H1 (cell line): ENCODE measurements at regions not wholly inside any gene's neighbourhood (a gene's known extent, or its start where the extent isn't known, plus 50 kb on each side); places are given as distances from the start of the nearest gene placed in this dataset.

ENCODE experiments used
- CTCF ChIA-PET: fragments of 300-600 bp; sonication (Branson Sonifier 250); formaldehyde crosslinking; loops from one replicate; lab custom pipeline; 2021; ENCODE audit not compliant: partially characterized antibody; lab: Charles Lee
- POLR2A ChIA-PET: fragments of 300-600 bp; sonication (Branson Sonifier 250); formaldehyde crosslinking; loops from one replicate; lab custom pipeline; 2021; ENCODE audit warnings: inconsistent platforms; ENCODE audit not compliant: partially characterized antibody; lab: Charles Lee
- DNase-seq, 2 experiments: peaks; one replicate each; pipeline versions ENCODE4 v3.0.0 to v3.0.0-alpha.2; 2010 to 2022; ENCODE audit warnings: low spot score in 2 of 2, low read depth in 1 of 2, mixed read lengths in 1 of 2
- FAIRE-seq: peaks from 2 replicates; lab custom pipeline; 2011; peaks lifted over from hg19 to GRCh38; lab: Jason Lieb, UNC
- H2AFZ ChIP-seq: 2 replicates; pipeline ENCODE4 v1.8.1; 2012; ENCODE audit warnings: low read length, inconsistent platforms
- H2AK5ac ChIP-seq: 2 replicates; pipeline ENCODE4 v1.6.1; 2013; ENCODE audit warnings: low read depth, low read length
- H2BK120ac ChIP-seq: replicated peaks from 2 replicates; pipeline ENCODE3; 2013; ENCODE audit warnings: low read depth, low read length, inconsistent platforms
- H2BK12ac ChIP-seq: 2 replicates; pipeline ENCODE4 v1.6.1; 2013; ENCODE audit warnings: low read depth, low read length
- H2BK15ac ChIP-seq: 2 replicates; pipeline ENCODE4 v1.6.1; 2013; ENCODE audit warnings: low read length
- H2BK20ac ChIP-seq: 2 replicates; pipeline ENCODE4 v1.6.1; 2013; ENCODE audit warnings: low read length
- H2BK5ac ChIP-seq: 2 replicates; pipeline ENCODE4 v1.6.1; 2013; ENCODE audit warnings: low read depth, low read length
- H3K14ac ChIP-seq: 2 replicates; pipeline ENCODE4 v1.6.1; 2013; ENCODE audit warnings: inconsistent platforms; ENCODE audit not compliant: insufficient read length
- H3K18ac ChIP-seq: 2 replicates; pipeline ENCODE4 v1.6.1; 2013; ENCODE audit warnings: low read length; ENCODE audit errors: extremely low read depth
- H3K23ac ChIP-seq: 2 replicates; pipeline ENCODE4 v1.6.1; 2013; ENCODE audit warnings: inconsistent platforms; ENCODE audit not compliant: insufficient read length
- H3K23me2 ChIP-seq: 2 replicates; pipeline ENCODE4 v1.6.1; 2013; ENCODE audit warnings: low read depth, low read length
- H3K27ac ChIP-seq: 2 replicates; pipeline ENCODE4 v1.6.1; 2011; ENCODE audit warnings: low read depth, low read length, inconsistent platforms
- H3K27me3 ChIP-seq, 4 experiments: replicated peaks in 1 of 4; 1 replicate in 1 of 4; 2 replicates in 3 of 4; pipeline versions ENCODE4 v1.6.1 to v1.8.1; 2011 to 2013; ENCODE audit warnings: low read length in 3 of 4, mild to moderate bottlenecking in 3 of 4, inconsistent platforms in 2 of 4, mixed read lengths in 2 of 4, moderate library complexity in 1 of 4; ENCODE audit not compliant: control insufficient read depth in 3 of 4, insufficient read depth in 3 of 4; ENCODE audit errors: extremely low read depth in 1 of 4
- H3K36me3 ChIP-seq, 4 experiments: 2 replicates each; pipeline versions ENCODE4 v1.6.1 to v1.8.1; 2011 to 2013; ENCODE audit warnings: mild to moderate bottlenecking in 4 of 4, low read length in 3 of 4, moderate library complexity in 2 of 4, control low read depth in 1 of 4, inconsistent platforms in 1 of 4; ENCODE audit not compliant: insufficient read depth in 4 of 4, control insufficient read depth in 2 of 4
- H3K4ac ChIP-seq: replicated peaks from 2 replicates; pipeline ENCODE3; 2013; ENCODE audit warnings: low read length, low read depth, mixed read lengths, inconsistent platforms; ENCODE audit not compliant: insufficient read length
- H3K4me1 ChIP-seq, 4 experiments: replicated peaks in 1 of 4; 1 replicate in 1 of 4; 2 replicates in 3 of 4; pipeline versions ENCODE4 v1.6.1 to v1.8.1; 2011 to 2013; ENCODE audit warnings: low read length in 3 of 4, inconsistent platforms in 2 of 4, mixed read lengths in 1 of 4; ENCODE audit not compliant: insufficient read depth in 4 of 4, control insufficient read depth in 3 of 4
- H3K4me2 ChIP-seq, 2 experiments: 2 replicates each; pipeline versions ENCODE4 v1.6.1 to v1.8.1; 2011 to 2013; ENCODE audit warnings: low read depth in 2 of 2, low read length in 2 of 2, control low read depth in 1 of 2, inconsistent platforms in 1 of 2, mild to moderate bottlenecking in 1 of 2; ENCODE audit not compliant: insufficient read depth in 1 of 2
- H3K4me3 ChIP-seq, 4 experiments: fragments of 200-600, 300-600 bp in 1 of 4; sonication (generic), shearing (Covaris generic), sonication (Bioruptor Twin) in 1 of 4; 2 replicates each; pipeline versions ENCODE4 v1.5.1 to v1.8.1; 2011 to 2016; ENCODE audit warnings: low read length in 4 of 4, low read depth in 3 of 4, control low read depth in 2 of 4, inconsistent platforms in 2 of 4, mild to moderate bottlenecking in 2 of 4, mixed read lengths in 1 of 4, moderate library complexity in 1 of 4; ENCODE audit not compliant: insufficient read depth in 2 of 4; ENCODE audit errors: extremely low read depth in 1 of 4
- H3K56ac ChIP-seq: replicated peaks from 2 replicates; pipeline ENCODE3; 2013; ENCODE audit warnings: low read depth, mild to moderate bottlenecking, mixed read lengths, low read length, inconsistent platforms; ENCODE audit not compliant: insufficient read length
- H3K79me1 ChIP-seq: 2 replicates; pipeline ENCODE4 v1.6.1; 2013; ENCODE audit warnings: low read depth, low read length, control low read depth
- H3K79me2 ChIP-seq, 2 experiments: 2 replicates each; pipeline versions ENCODE4 v1.6.1 to v1.8.1; 2012 to 2013; ENCODE audit warnings: low read length in 2 of 2, mild to moderate bottlenecking in 2 of 2, inconsistent platforms in 1 of 2; ENCODE audit not compliant: insufficient read depth in 2 of 2, control insufficient read depth in 1 of 2
- H3K9ac ChIP-seq, 4 experiments: replicated peaks in 1 of 4; 1 replicate in 1 of 4; 2 replicates in 3 of 4; pipeline versions ENCODE4 v1.6.1 to v1.8.1; 2011 to 2013; ENCODE audit warnings: low read depth in 3 of 4, low read length in 3 of 4, control low read depth in 2 of 4, mild to moderate bottlenecking in 2 of 4, moderate library complexity in 2 of 4, inconsistent platforms in 1 of 4; ENCODE audit errors: extremely low read depth in 1 of 4
- H3K9me3 ChIP-seq, 2 experiments: 2 replicates each; pipeline versions ENCODE4 v1.6.1 to v1.8.1; 2012 to 2013; ENCODE audit warnings: mild to moderate bottlenecking in 2 of 2, moderate library complexity in 2 of 2, control low read depth in 1 of 2, inconsistent platforms in 1 of 2, low read depth in 1 of 2, low read length in 1 of 2, mixed read lengths in 1 of 2; ENCODE audit not compliant: insufficient read depth in 2 of 2
- H4K20me1 ChIP-seq, 2 experiments: replicated peaks in 1 of 2; 2 replicates each; pipeline versions ENCODE3 to v1.8.1; 2011 to 2013; ENCODE audit warnings: inconsistent platforms in 2 of 2, low read length in 2 of 2, mild to moderate bottlenecking in 1 of 2; ENCODE audit not compliant: insufficient read depth in 2 of 2, control insufficient read depth in 1 of 2
- H4K5ac ChIP-seq: 2 replicates; pipeline ENCODE4 v1.6.1; 2013; ENCODE audit warnings: low read length, low read depth, mixed read lengths, inconsistent platforms; ENCODE audit not compliant: insufficient read length
- H4K8ac ChIP-seq: 2 replicates; pipeline ENCODE4 v1.8.0; 2013; ENCODE audit warnings: mild to moderate bottlenecking, moderate library complexity, low read length, inconsistent platforms; ENCODE audit not compliant: insufficient read depth; ENCODE audit errors: extremely low read depth
- H4K91ac ChIP-seq: replicated peaks from 2 replicates; pipeline ENCODE3; 2013; ENCODE audit warnings: low read length, mixed read lengths, inconsistent platforms; ENCODE audit not compliant: insufficient read length
- ATF2 ChIP-seq: IDR thresholded peaks from 2 replicates; pipeline ENCODE4 v1.6.1; 2012; ENCODE audit warnings: low read length, inconsistent platforms
- BCL11A ChIP-seq, 2 experiments: IDR thresholded peaks; one replicate each; pipeline ENCODE4 v1.6.1; 2011; ENCODE audit warnings: low read depth in 2 of 2, low read length in 2 of 2, mild to moderate bottlenecking in 2 of 2
- CEBPB ChIP-seq: IDR thresholded peaks from 2 replicates; pipeline ENCODE4 v1.6.1; 2012; ENCODE audit warnings: low read depth, low read length
- RAD21 ChIP-seq, 2 experiments: IDR thresholded peaks in 1 of 2; conservative IDR thresholded peaks in 1 of 2; 2 replicates each; pipeline ENCODE4 v1.6.1; 2011; ENCODE audit warnings: low read depth in 2 of 2, low read length in 2 of 2, improper control_type of control experiment in 1 of 2, inconsistent platforms in 1 of 2, mild to moderate bottlenecking in 1 of 2, moderate library complexity in 1 of 2
- SAP30 ChIP-seq: fragments of 300-600 bp; sonication (generic); IDR thresholded peaks from 2 replicates; pipeline ENCODE4 v1.7.1; 2012; ENCODE audit warnings: low read length, moderate library complexity, mild to moderate bottlenecking, inconsistent platforms; ENCODE audit not compliant: insufficient read depth, insufficient replicate concordance
- SIN3A ChIP-seq, 2 experiments: IDR thresholded peaks in 1 of 2; conservative IDR thresholded peaks in 1 of 2; 2 replicates each; pipeline ENCODE4 v1.6.1; 2011 to 2012; ENCODE audit warnings: low read length in 2 of 2, improper control_type of control experiment in 1 of 2, low read depth in 1 of 2, mild to moderate bottlenecking in 1 of 2
- SUZ12 ChIP-seq: fragments of 200-600 bp; sonication (generic); IDR thresholded peaks from 2 replicates; pipeline ENCODE4 v1.6.1; 2012; ENCODE audit warnings: mild to moderate bottlenecking, inconsistent platforms, low read length, moderate library complexity, mixed read lengths
- TAF7 ChIP-seq: optimal IDR thresholded peaks from 2 replicates; pipeline ENCODE3; 2011; ENCODE audit warnings: low read depth, mild to moderate bottlenecking, inconsistent platforms, low read length, moderate library complexity, borderline replicate concordance
- TEAD4 ChIP-seq: IDR thresholded peaks from 2 replicates; pipeline ENCODE4 v1.6.1; 2012; ENCODE audit warnings: low read depth, low read length, inconsistent platforms, mixed read lengths
- WGBS, 2 experiments: shearing (Covaris generic) in 1 of 2; methylation state at CpG; one replicate each; pipeline versions ENCODE4 v1.1.6 to v1.1.7; 2013 to 2015; ENCODE audit warnings: low lambda C conversion rate in 2 of 2, mixed read lengths in 2 of 2, inconsistent platforms in 1 of 2, low coverage in 1 of 2, missing lambda C conversion rate in 1 of 2; ENCODE audit not compliant: insufficient replicate concordance in 2 of 2, insufficient coverage in 1 of 2, insufficient read length in 1 of 2; ENCODE audit errors: extremely low coverage in 1 of 2, missing lambda C conversion rate in 1 of 2; 5-methylcytosine and 5-hydroxymethylcytosine counted together

GRCh38 chr13:87255394-87255793 is 415.8 kb upstream of the SLITRK5 start:
- H2BK120ac ChIP-seq = no peak overlapping the region
- H2AFZ ChIP-seq = no peak overlapping the region
- H3K23ac ChIP-seq = no peak overlapping the region
- no peak overlapping the region for H2BK15ac ChIP-seq
- CTCF ChIA-PET = no interaction called here
- H3K4me2 ChIP-seq = no peak overlapping the region
- no peaks in the 10 kb centered on the region for H3K27me3 ChIP-seq
- no peak overlapping the region for H3K56ac ChIP-seq
- H3K9ac ChIP-seq = no peak overlapping the region
- H3K4me3 ChIP-seq = no peak overlapping the region
- H4K8ac ChIP-seq = no peak overlapping the region
- H3K4ac ChIP-seq = no peak overlapping the region
- H3K79me2 ChIP-seq = no peaks in the 10 kb centered on the region
- H2BK5ac ChIP-seq = no peak overlapping the region
- no peaks in the 10 kb centered on the region for H3K36me3 ChIP-seq
- H3K14ac ChIP-seq = no peak overlapping the region
- DNase-seq (no peak), FAIRE-seq (no peak)
- H2AK5ac ChIP-seq = no peak overlapping the region
- H3K27ac ChIP-seq = no peak overlapping the region
- no peak overlapping the region for H2BK20ac ChIP-seq
- no peaks in the 10 kb centered on the region for H4K20me1 ChIP-seq
- H3K9me3 ChIP-seq = no peaks in the 10 kb centered on the region
- WGBS, 2 experiments = 94% methylated on average over 5 of the region's 5 CpGs; no CpG with 5 or more reads in 1 of the 2 experiments
- no peak overlapping the region for H4K91ac ChIP-seq
- H3K23me2 ChIP-seq = no peaks in the 10 kb centered on the region
- POLR2A ChIA-PET = interaction anchor here (0.6 kb wide), 1 partner anchor 248 kb away, joined by 3 read pairs; no protein-coding TSS in a partner anchor
- no peak overlapping the region for H2BK12ac ChIP-seq
- no peaks in the 10 kb centered on the region for H3K4me1 ChIP-seq
- H3K18ac ChIP-seq = no peak overlapping the region
- no peak overlapping the region for H4K5ac ChIP-seq
- H3K79me1 ChIP-seq = no peaks in the 10 kb centered on the region
- TF ChIP-seq SIN3A (conservative IDR thresholded peaks at IDR 0.05 in 1 of 2, IDR thresholded peaks at IDR 0.05 in 1 of 2; ENCODE audit: low read depth in 1 of 2, low read length in 2 of 2) (no peak), TAF7 (no peak), SUZ12 (no peak), SAP30 (no peak), TEAD4 (no peak), CEBPB (no peak), BCL11A (IDR thresholded peaks at IDR 0.05; ENCODE audit: low read depth in 2 of 2, low read length in 2 of 2) (no peak), ATF2 (no peak), RAD21 (IDR thresholded peaks at IDR 0.05 in 1 of 2, conservative IDR thresholded peaks at IDR 0.05 in 1 of 2; ENCODE audit: low read depth in 2 of 2, low read length in 2 of 2) (no peak)
